ENCODE measurements at regions not wholly inside any gene's neighbourhood (a gene's known extent, or its start where the extent isn't known, plus 50 kb on each side); places are given as distances from the start of the nearest gene placed in this dataset.

DNA sequence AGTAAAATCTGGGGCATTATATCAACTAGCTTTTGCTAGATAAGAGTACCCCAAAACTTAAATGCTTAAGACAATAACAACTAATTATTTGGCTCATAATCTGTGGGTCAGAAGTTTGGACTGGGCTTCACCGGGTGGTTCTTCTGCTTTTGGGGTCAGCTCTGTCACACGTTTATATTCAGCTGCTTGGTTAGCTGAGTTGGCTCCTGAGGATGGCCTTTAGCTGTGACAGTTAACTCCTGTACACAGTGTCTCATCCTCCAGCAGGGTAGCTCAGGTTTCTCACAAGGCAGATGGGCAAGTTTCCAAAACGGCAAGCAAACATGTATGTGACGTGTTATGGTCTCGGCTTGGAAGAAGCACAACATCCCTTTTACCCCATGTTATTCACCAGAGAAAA lies 488.2 kb downstream of the TLE4 start:
- ChIA-PET CTCF (no interaction called here), POLR2A (no interaction called here)
- H3K4me3 ChIP-seq (replicated peaks in 1 of 3; ENCODE audit: insufficient read depth in 1 of 3, low read depth in 1 of 3, low read length in 3 of 3): no peak overlapping the region
- no peaks in the 10 kb centered on the region for H3K36me3 ChIP-seq (ENCODE audit: control insufficient read depth in 2 of 2, extremely low read depth in 1 of 2, insufficient read depth in 2 of 2, low read length in 2 of 2)
- FAIRE-seq (no peak), DNase-seq (ENCODE audit: low read depth, low spot score) (no peak)
- dilution Hi-C loops (cut with MboI; ENCODE audit: extremely low pct_ligation_motif_present, low sequenced_read_pairs): no loop called here
- intact Hi-C loops (cut with micrococcal nuclease): no loop called here
- no TSS peak for BruUV-seq (replicated peaks)
- TF ChIP-seq POLR2AphosphoS5 (IDR thresholded peaks at IDR 0.05; ENCODE audit: insufficient read depth, low read depth, low read length) (no peak), MYC (IDR thresholded peaks at IDR 0.05; ENCODE audit: low read depth, low read length) (no peak), POLR2A (IDR thresholded peaks at IDR 0.05; ENCODE audit: low read depth, low read length) (no peak), JUN (IDR thresholded peaks at IDR 0.05; ENCODE audit: borderline replicate concordance, insufficient read depth, insufficient read length, low read depth) (no peak), MAX (IDR thresholded peaks at IDR 0.05; ENCODE audit: insufficient read depth, insufficient read length) (no peak), GATA2 (IDR thresholded peaks at IDR 0.05; ENCODE audit: insufficient read depth, insufficient read length, low read depth, low read length) (no peak), FOS (IDR thresholded peaks at IDR 0.05; ENCODE audit: borderline replicate concordance, insufficient read depth, low read length) (no peak), EZH2 (IDR thresholded peaks at IDR 0.05; ENCODE audit: borderline replicate concordance, low read depth, low read length, severe bottlenecking) (no peak)
- TF ChIP-seq, protein P1, sequence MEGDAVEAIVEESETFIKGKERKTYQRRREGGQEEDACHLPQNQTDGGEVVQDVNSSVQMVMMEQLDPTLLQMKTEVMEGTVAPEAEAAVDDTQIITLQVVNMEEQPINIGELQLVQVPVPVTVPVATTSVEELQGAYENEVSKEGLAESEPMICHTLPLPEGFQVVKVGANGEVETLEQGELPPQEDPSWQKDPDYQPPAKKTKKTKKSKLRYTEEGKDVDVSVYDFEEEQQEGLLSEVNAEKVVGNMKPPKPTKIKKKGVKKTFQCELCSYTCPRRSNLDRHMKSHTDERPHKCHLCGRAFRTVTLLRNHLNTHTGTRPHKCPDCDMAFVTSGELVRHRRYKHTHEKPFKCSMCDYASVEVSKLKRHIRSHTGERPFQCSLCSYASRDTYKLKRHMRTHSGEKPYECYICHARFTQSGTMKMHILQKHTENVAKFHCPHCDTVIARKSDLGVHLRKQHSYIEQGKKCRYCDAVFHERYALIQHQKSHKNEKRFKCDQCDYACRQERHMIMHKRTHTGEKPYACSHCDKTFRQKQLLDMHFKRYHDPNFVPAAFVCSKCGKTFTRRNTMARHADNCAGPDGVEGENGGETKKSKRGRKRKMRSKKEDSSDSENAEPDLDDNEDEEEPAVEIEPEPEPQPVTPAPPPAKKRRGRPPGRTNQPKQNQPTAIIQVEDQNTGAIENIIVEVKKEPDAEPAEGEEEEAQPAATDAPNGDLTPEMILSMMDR (IDR thresholded peaks at IDR 0.05; ENCODE audit: extremely low read depth in 1 of 2, insufficient read depth in 1 of 2, low read depth in 1 of 2, low read length in 2 of 2): no peak
- no peaks in the 10 kb centered on the region for H3K79me2 ChIP-seq (ENCODE audit: control insufficient read depth, insufficient read depth, low read length)
- H3K4me1 ChIP-seq (ENCODE audit: control insufficient read depth, extremely low read depth, insufficient read depth, low read length): peaks cover 6% of the 10 kb centered on the region
- H3K27me3 ChIP-seq (ENCODE audit: control insufficient read depth in 2 of 2, insufficient read depth in 2 of 2, low read length in 2 of 2): no peaks in the 10 kb centered on the region
- no peaks in the 10 kb centered on the region for H3K9me3 ChIP-seq (replicated peaks; ENCODE audit: control insufficient read depth, insufficient read depth, low read length)
- no peak overlapping the region for H3K4me2 ChIP-seq (ENCODE audit: insufficient read depth, low read length)
- H3K9me1 ChIP-seq (replicated peaks; ENCODE audit: control insufficient read depth, extremely low read depth, insufficient read depth, low read length): no peaks in the 10 kb centered on the region
- no peak overlapping the region for H3K27ac ChIP-seq (ENCODE audit: insufficient read depth, low read depth, low read length)
- no peak overlapping the region for H3K9ac ChIP-seq (replicated peaks; ENCODE audit: extremely low read depth, insufficient read depth, low read length)
- no peaks in the 10 kb centered on the region for H4K20me1 ChIP-seq (replicated peaks; ENCODE audit: control insufficient read depth, extremely low read depth, insufficient read depth, low read length)
- no peak overlapping the region for H2AFZ ChIP-seq (ENCODE audit: low read depth, low read length)
